ENCODE measurements at regions not wholly inside any gene's neighbourhood (a gene's known extent, or its start where the extent isn't known, plus 50 kb on each side); places are given as distances from the start of the nearest gene placed in this dataset.

- no peak overlapping the region for H3K27ac ChIP-seq
- no peak for TF ChIP-seq CTCF (IDR thresholded peaks at IDR 0.05 in 8 of 11, conservative IDR thresholded peaks at IDR 0.05 in 3 of 11)
- no peak for TF ChIP-seq POLR2AphosphoS5 (IDR thresholded peaks at IDR 0.05)
- no peak for TF ChIP-seq POLR2A (IDR thresholded peaks at IDR 0.05)
- H3K4me3 ChIP-seq = no peak overlapping the region
- H3K9me3 ChIP-seq = no peaks in the 10 kb centered on the region
- WGBS, 5 donors = 64 to 97% (median 70%) methylated on average over 2 of the region's 2 CpGs
- peaks cover 15 to 91% (median 46%) of the 10 kb centered on the region in 6 donors for H3K4me1 ChIP-seq
- DNase-seq = no peak
- H3K36me3 ChIP-seq = peaks cover 0 to 13% (median 2%) of the 10 kb centered on the region in 6 donors
- no peaks in the 10 kb centered on the region for H3K27me3 ChIP-seq (replicated peaks in 1 of 7)
- intact Hi-C loops (cut with DNase I; ENCODE audit: low total_unique reads) = no loop called here
Observed at GRCh38 chr6:4012826-4013225, 66.1 kb downstream of the FAM217A start.

- Histone ChIP-seq H3K27me3 (replicated peaks in 1 of 7) (no peaks in the 10 kb centered on the region), H3K36me3 (peaks cover 0 to 13% (median 2%) of the 10 kb centered on the region in 6 donors), H3K4me3 (peak overlapping the region in 6 of 8 donors; percentile 63 to 85 (median 68)), H3K4me1 (peaks cover 17 to 79% (median 49%) of the 10 kb centered on the region in 6 donors), H3K27ac (peak overlapping the region; percentile 92 to 99 (median 98)), H3K9me3 (no peaks in the 10 kb centered on the region)
- intact Hi-C loops (cut with DNase I; ENCODE audit: low total_unique reads) = no loop called here
- WGBS, 5 donors = 9 to 15% (median 13%) methylated on average over 2 of the region's 2 CpGs
- no peak for TF ChIP-seq CTCF (IDR thresholded peaks at IDR 0.05 in 8 of 11, conservative IDR thresholded peaks at IDR 0.05 in 3 of 11)
- no peak for TF ChIP-seq POLR2A (IDR thresholded peaks at IDR 0.05)
- no peak for TF ChIP-seq POLR2AphosphoS5 (IDR thresholded peaks at IDR 0.05)
- DNase-seq = no peak
Observed at GRCh38 chr6:4017058-4017739, 61.7 kb downstream of the FAM217A start.

GRCh38 chr6:4017834-4018170, 61.1 kb downstream of the FAM217A start:
- Histone ChIP-seq H3K27me3 (replicated peaks in 1 of 7) (no peaks in the 10 kb centered on the region), H3K4me1 (peaks cover 20 to 80% (median 54%) of the 10 kb centered on the region in 6 donors), H3K36me3 (peaks cover 0 to 13% (median 2%) of the 10 kb centered on the region in 6 donors), H3K9me3 (no peaks in the 10 kb centered on the region), H3K4me3 (peak overlapping the region; percentile 43 to 85 (median 68)), H3K27ac (peak overlapping the region; percentile 92 to 99 (median 98))
- DNase-seq = no peak
- intact Hi-C loops (cut with DNase I; ENCODE audit: low total_unique reads) = no loop called here
- TF ChIP-seq CTCF (IDR thresholded peaks at IDR 0.05 in 8 of 11, conservative IDR thresholded peaks at IDR 0.05 in 3 of 11) (no peak), POLR2A (IDR thresholded peaks at IDR 0.05) (no peak), POLR2AphosphoS5 (IDR thresholded peaks at IDR 0.05) (no peak)
- WGBS, 5 donors = 0 to 2% (median 1%) methylated on average over 9 of the region's 9 CpGs

- 0 to 1% (median 0%) methylated on average over 21 to 62 of the region's 62 CpGs for WGBS, 5 donors
- peaks cover 0 to 12% (median 2%) of the 10 kb centered on the region in 6 donors for H3K36me3 ChIP-seq
- peak overlapping the region; percentile 43 to 85 (median 68) for H3K4me3 ChIP-seq
- peak overlapping the region; percentile 92 to 99 (median 98) for H3K27ac ChIP-seq
- DNase-seq = peak; percentile 99
- intact Hi-C loops (cut with DNase I; ENCODE audit: low total_unique reads) = no loop called here
- H3K27me3 ChIP-seq (replicated peaks in 1 of 7) = no peaks in the 10 kb centered on the region
- no peaks in the 10 kb centered on the region for H3K9me3 ChIP-seq
- peak in 2 of 3 donors; percentile 78 for TF ChIP-seq POLR2A (IDR thresholded peaks at IDR 0.05)
- TF ChIP-seq POLR2AphosphoS5 (IDR thresholded peaks at IDR 0.05) = peak; percentile 96 to 98 (median 98)
- TF ChIP-seq CTCF (IDR thresholded peaks at IDR 0.05 in 8 of 11, conservative IDR thresholded peaks at IDR 0.05 in 3 of 11) = peak in 9 of 11 experiments; percentile 19 to 59 (median 38)
- peaks cover 26 to 86% (median 60%) of the 10 kb centered on the region in 6 donors for H3K4me1 ChIP-seq
Observed at GRCh38 chr6:4018171-4018923, 60.6 kb downstream of the FAM217A start.
